IPS-15b (cell line): ENCODE measurements at regions not wholly inside any gene's neighbourhood (a gene's known extent, or its start where the extent isn't known, plus 50 kb on each side); places are given as distances from the start of the nearest gene placed in this dataset.
"Not testable (repeated sequence)": the region's sequence is repeated elsewhere in the genome, so short reads cannot be mapped to it uniquely, and the experiment has no call there.

Source experiments
- H3K27me3 ChIP-seq: one replicate; pipeline ENCODE4 v1.6.1; 2013; ENCODE audit warnings: low read length; ENCODE audit not compliant: control insufficient read depth, insufficient read depth
- H3K36me3 ChIP-seq: one replicate; pipeline ENCODE4 v1.6.1; 2013; ENCODE audit warnings: low read length; ENCODE audit not compliant: control insufficient read depth, insufficient read depth
- H3K4me1 ChIP-seq: one replicate; pipeline ENCODE4 v1.6.1; 2013; ENCODE audit warnings: mild to moderate bottlenecking, low read length; ENCODE audit not compliant: control insufficient read depth, insufficient read depth
- H3K4me3 ChIP-seq: one replicate; pipeline ENCODE4 v1.5.1; 2013; ENCODE audit warnings: low read depth, low read length
- H3K9ac ChIP-seq: one replicate; pipeline ENCODE4 v1.6.1; 2013; ENCODE audit warnings: low read depth, mild to moderate bottlenecking, low read length
- H3K9me3 ChIP-seq: one replicate; pipeline ENCODE4 v1.6.1; 2013; ENCODE audit warnings: mild to moderate bottlenecking, low read length; ENCODE audit not compliant: control insufficient read depth, insufficient read depth

- Histone ChIP-seq H3K27me3 (no peaks in the 10 kb centered on the region), H3K9ac (no peak overlapping the region), H3K4me3 (no peak overlapping the region), H3K9me3 (no peaks in the 10 kb centered on the region), H3K4me1 (no peaks in the 10 kb centered on the region), H3K36me3 (no peaks in the 10 kb centered on the region)
Observed at GRCh38 chr2:43005245-43005974, 213.0 kb upstream of the HAAO start.

- Histone ChIP-seq H3K27me3 (no peaks in the 10 kb centered on the region), H3K9me3 (no peaks in the 10 kb centered on the region), H3K4me3 (no peak overlapping the region), H3K36me3 (no peaks in the 10 kb centered on the region), H3K4me1 (no peaks in the 10 kb centered on the region), H3K9ac (no peak overlapping the region)
Observed at GRCh38 chr2:43004879-43005244, 212.5 kb upstream of the HAAO start.

- H3K27me3 ChIP-seq, H3K9me3 ChIP-seq, H3K9ac ChIP-seq, H3K36me3 ChIP-seq, H3K4me3 ChIP-seq, H3K4me1 ChIP-seq: not testable (repeated sequence)
Observed at GRCh38 chr2:43004126-43004865, 211.9 kb upstream of the HAAO start.

- no peak overlapping the region for H3K4me3 ChIP-seq
- H3K9me3 ChIP-seq = no peaks in the 10 kb centered on the region
- no peak overlapping the region for H3K9ac ChIP-seq
- no peaks in the 10 kb centered on the region for H3K36me3 ChIP-seq
- H3K27me3 ChIP-seq = no peaks in the 10 kb centered on the region
- no peaks in the 10 kb centered on the region for H3K4me1 ChIP-seq
Observed at GRCh38 chr2:43003702-43004101, 211.3 kb upstream of the HAAO start.

- H3K27me3 ChIP-seq = no peaks in the 10 kb centered on the region
- no peaks in the 10 kb centered on the region for H3K9me3 ChIP-seq
- H3K9ac ChIP-seq = no peak overlapping the region
- no peak overlapping the region for H3K4me3 ChIP-seq
- H3K4me1 ChIP-seq = no peaks in the 10 kb centered on the region
- no peaks in the 10 kb centered on the region for H3K36me3 ChIP-seq
Observed at GRCh38 chr2:43001787-43002468, 209.5 kb upstream of the HAAO start.

- no peaks in the 10 kb centered on the region for H3K9me3 ChIP-seq
- no peaks in the 10 kb centered on the region for H3K4me1 ChIP-seq
- H3K9ac ChIP-seq = no peak overlapping the region
- no peaks in the 10 kb centered on the region for H3K27me3 ChIP-seq
- no peak overlapping the region for H3K4me3 ChIP-seq
- no peaks in the 10 kb centered on the region for H3K36me3 ChIP-seq
Observed at GRCh38 chr2:43001055-43001378, 208.6 kb upstream of the HAAO start.

GRCh38 chr2:43000242-43001054, 208.1 kb upstream of the HAAO start:
- H3K36me3 ChIP-seq = no peaks in the 10 kb centered on the region
- H3K9me3 ChIP-seq = no peaks in the 10 kb centered on the region
- no peak overlapping the region for H3K4me3 ChIP-seq
- H3K4me1 ChIP-seq = no peaks in the 10 kb centered on the region
- H3K9ac ChIP-seq = no peak overlapping the region
- H3K27me3 ChIP-seq = no peaks in the 10 kb centered on the region

GRCh38 chr2:42999856-43000241, 207.5 kb upstream of the HAAO start:
- Histone ChIP-seq H3K27me3 (no peaks in the 10 kb centered on the region), H3K36me3 (no peaks in the 10 kb centered on the region), H3K9me3 (no peaks in the 10 kb centered on the region), H3K4me3 (no peak overlapping the region), H3K9ac (no peak overlapping the region), H3K4me1 (no peaks in the 10 kb centered on the region)

- H3K9ac ChIP-seq = no peak overlapping the region
- no peaks in the 10 kb centered on the region for H3K36me3 ChIP-seq
- H3K27me3 ChIP-seq = no peaks in the 10 kb centered on the region
- no peaks in the 10 kb centered on the region for H3K9me3 ChIP-seq
- H3K4me1 ChIP-seq = no peaks in the 10 kb centered on the region
- no peak overlapping the region for H3K4me3 ChIP-seq
Observed at GRCh38 chr2:42999391-42999841, 207.0 kb upstream of the HAAO start.

- H3K36me3 ChIP-seq = no peaks in the 10 kb centered on the region
- no peaks in the 10 kb centered on the region for H3K9me3 ChIP-seq
- H3K4me1 ChIP-seq = no peaks in the 10 kb centered on the region
- no peaks in the 10 kb centered on the region for H3K27me3 ChIP-seq
- no peak overlapping the region for H3K9ac ChIP-seq
- no peak overlapping the region for H3K4me3 ChIP-seq
Observed at GRCh38 chr2:42998721-42999120, 206.3 kb upstream of the HAAO start.

GRCh38 chr2:42996528-42996927, 204.1 kb upstream of the HAAO start:
- no peaks in the 10 kb centered on the region for H3K9me3 ChIP-seq
- H3K9ac ChIP-seq = no peak overlapping the region
- no peaks in the 10 kb centered on the region for H3K27me3 ChIP-seq
- no peak overlapping the region for H3K4me3 ChIP-seq
- H3K4me1 ChIP-seq = no peaks in the 10 kb centered on the region
- no peaks in the 10 kb centered on the region for H3K36me3 ChIP-seq
